Endothelial cell of umbilical vein (primary cell): ENCODE measurements at regions not wholly inside any gene's neighbourhood (a gene's known extent, or its start where the extent isn't known, plus 50 kb on each side); places are given as distances from the start of the nearest gene placed in this dataset.

Experiments used
- BruUV-seq: library from RNA; stranded (reverse); fragments of 400-500 nt; replicated peaks from 2 replicates; lab custom pipeline; 2021; lab: Mats Ljungman, UMichigan
- CTCF ChIA-PET: fragments of 300-600, 350-600 bp; sonication (Branson Sonifier 250); formaldehyde crosslinking; loops from one replicate; lab custom pipeline; 2021; ENCODE audit warnings: antibody characterized with exemption, inconsistent platforms; lab: Charles Lee
- POLR2A ChIA-PET: fragments of 300-600, 350-600 bp; sonication (Branson Sonifier 250); formaldehyde crosslinking; loops from one replicate; lab custom pipeline; 2021; ENCODE audit warnings: antibody characterized with exemption, inconsistent platforms; lab: Charles Lee
- DNase-seq: peaks from one replicate; pipeline ENCODE4 v3.0.0-alpha.2; 2011; ENCODE audit warnings: low read depth, low spot score
- FAIRE-seq: peaks from 2 replicates; lab custom pipeline; 2011; peaks lifted over from hg19 to GRCh38; lab: Jason Lieb, UNC
- H2AFZ ChIP-seq: 2 replicates; pipeline ENCODE4 v1.6.0; 2012; ENCODE audit warnings: low read depth, low read length, control low read depth, inconsistent platforms
- H3K27ac ChIP-seq: 2 replicates; pipeline ENCODE4 v1.5.1; 2011; ENCODE audit warnings: low read depth, mild to moderate bottlenecking, control low read depth, low read length, moderate library complexity; ENCODE audit not compliant: insufficient read depth
- H3K27me3 ChIP-seq, 2 experiments: 2 replicates each; pipeline versions ENCODE4 v1.6.0 to v1.6.1; 2011; ENCODE audit warnings: low read length in 2 of 2, mixed read lengths in 1 of 2; ENCODE audit not compliant: control insufficient read depth in 2 of 2, insufficient read depth in 2 of 2
- H3K36me3 ChIP-seq, 2 experiments: 2 replicates in 1 of 2; 3 replicates in 1 of 2; pipeline ENCODE4 v1.5.1; 2011; ENCODE audit warnings: low read length in 2 of 2, mild to moderate bottlenecking in 1 of 2, moderate library complexity in 1 of 2; ENCODE audit not compliant: control insufficient read depth in 2 of 2, insufficient read depth in 2 of 2; ENCODE audit errors: extremely low read depth in 1 of 2
- H3K4me1 ChIP-seq: 3 replicates; pipeline ENCODE4 v1.5.1; 2011; ENCODE audit warnings: mild to moderate bottlenecking, low read length; ENCODE audit not compliant: control insufficient read depth, insufficient read depth; ENCODE audit errors: extremely low read depth
- H3K4me2 ChIP-seq: 2 replicates; pipeline ENCODE4 v1.6.1; 2011; ENCODE audit warnings: low read length, control low read depth, mixed read lengths; ENCODE audit not compliant: insufficient read depth
- H3K4me3 ChIP-seq, 3 experiments: fragments of 200-600 bp in 1 of 3; sonication (generic), shearing (Covaris generic) in 1 of 3; replicated peaks in 1 of 3; 2 replicates each; pipeline ENCODE4 v1.5.1; 2011 to 2016; ENCODE audit warnings: control low read depth in 3 of 3, low read length in 3 of 3, mild to moderate bottlenecking in 2 of 3, inconsistent platforms in 1 of 3, low read depth in 1 of 3, moderate library complexity in 1 of 3; ENCODE audit not compliant: insufficient read depth in 1 of 3
- H3K79me2 ChIP-seq: 2 replicates; pipeline ENCODE4 v1.6.0; 2012; ENCODE audit warnings: low read length, inconsistent platforms; ENCODE audit not compliant: control insufficient read depth, insufficient read depth
- H3K9ac ChIP-seq: replicated peaks from 2 replicates; pipeline ENCODE3; 2011; ENCODE audit warnings: low read length, control low read depth; ENCODE audit not compliant: insufficient read depth; ENCODE audit errors: extremely low read depth
- H3K9me1 ChIP-seq: replicated peaks from 3 replicates; pipeline ENCODE4 v1.6.0; 2011; ENCODE audit warnings: mild to moderate bottlenecking, low read length; ENCODE audit not compliant: control insufficient read depth, insufficient read depth; ENCODE audit errors: extremely low read depth
- H3K9me3 ChIP-seq: replicated peaks from 2 replicates; pipeline ENCODE4 v1.5.1; 2012; ENCODE audit warnings: low read length, inconsistent platforms; ENCODE audit not compliant: control insufficient read depth, insufficient read depth
- H4K20me1 ChIP-seq: replicated peaks from 2 replicates; pipeline ENCODE3; 2011; ENCODE audit warnings: mild to moderate bottlenecking, low read length; ENCODE audit not compliant: control insufficient read depth, insufficient read depth; ENCODE audit errors: extremely low read depth
- CTCF ChIP-seq, 2 donors: IDR thresholded peaks; 1 replicate in 1 of 2; 2 replicates in 1 of 2; pipeline ENCODE4 v1.5.1; 2011; ENCODE audit warnings: low read length in 2 of 2, mild to moderate bottlenecking in 2 of 2, moderate library complexity in 2 of 2, control low read depth in 1 of 2, inconsistent platforms in 1 of 2, low read depth in 1 of 2; ENCODE audit not compliant: insufficient read depth in 1 of 2; ENCODE audit errors: extremely low read depth in 1 of 2
- EZH2 ChIP-seq: IDR thresholded peaks from 2 replicates; pipeline ENCODE4 v1.6.1; 2012; ENCODE audit warnings: borderline replicate concordance, low read depth, mild to moderate bottlenecking, moderate library complexity, low read length, inconsistent platforms; ENCODE audit not compliant: severe bottlenecking
- FOS ChIP-seq: IDR thresholded peaks from 2 replicates; pipeline ENCODE4 v1.6.1; 2011; ENCODE audit warnings: mild to moderate bottlenecking, low read length, moderate library complexity, borderline replicate concordance; ENCODE audit not compliant: insufficient read depth
- GATA2 ChIP-seq: IDR thresholded peaks from 2 replicates; pipeline ENCODE4 v1.7.0; 2011; ENCODE audit warnings: low read depth, mild to moderate bottlenecking, moderate library complexity, mixed read lengths, low read length; ENCODE audit not compliant: insufficient read length, insufficient read depth
- MAX ChIP-seq: IDR thresholded peaks from 2 replicates; pipeline ENCODE4 v1.6.1; 2011; ENCODE audit not compliant: insufficient read depth, insufficient read length
- POLR2A ChIP-seq: IDR thresholded peaks from 2 replicates; pipeline ENCODE4 v1.6.1; 2012; ENCODE audit warnings: low read depth, mild to moderate bottlenecking, control low read depth, low read length
- POLR2AphosphoS5 ChIP-seq: IDR thresholded peaks from 2 replicates; pipeline ENCODE4 v1.6.1; 2012; ENCODE audit warnings: low read depth, mild to moderate bottlenecking, control low read depth, low read length, moderate library complexity; ENCODE audit not compliant: insufficient read depth
- dilution Hi-C: fragments of 300-500 bp; cut with MboI; formaldehyde crosslinking; loops from one replicate; pipeline ENCODE4 v1.15.0; 2019; ENCODE audit warnings: low sequenced_read_pairs; ENCODE audit not compliant: extremely low pct_ligation_motif_present
- intact Hi-C: fragments of 100-400 bp; cut with micrococcal nuclease; formaldehyde crosslinking; loops from one replicate; pipeline ENCODE4 v1.10.0; 2022

GRCh38 chr3:171524921-171525310 lies 64.7 kb upstream of the TNIK start:
- dilution Hi-C loops (no loop called here), intact Hi-C loops (loop anchor here (2.0 kb wide), 1 partner anchor 64 kb away; the partner anchor contains the start of gene TNIK)
- Histone ChIP-seq H3K9ac (no peak overlapping the region), H3K36me3 (no peaks in the 10 kb centered on the region), H3K9me1 (no peaks in the 10 kb centered on the region), H3K9me3 (no peaks in the 10 kb centered on the region), H3K27me3 (no peaks in the 10 kb centered on the region), H3K79me2 (no peaks in the 10 kb centered on the region), H3K27ac (peak overlapping the region; percentile 25), H3K4me1 (peaks cover 20% of the 10 kb centered on the region), H2AFZ (no peak overlapping the region), H3K4me2 (no peak overlapping the region), H3K4me3 (no peak overlapping the region), H4K20me1 (no peaks in the 10 kb centered on the region)
- no peak for DNase-seq
- TF ChIP-seq GATA2 (no peak), POLR2A (no peak), EZH2 (no peak), MAX (no peak), CTCF (IDR thresholded peaks at IDR 0.05; ENCODE audit: extremely low read depth in 1 of 2, insufficient read depth in 1 of 2, low read depth in 1 of 2, low read length in 2 of 2) (no peak), FOS (no peak), POLR2AphosphoS5 (no peak)
- ChIA-PET CTCF (no interaction called here), POLR2A (no interaction called here)
- no peak for FAIRE-seq
- BruUV-seq, result no TSS peak
